NB4 (cell line): ENCODE measurements at regions not wholly inside any gene's neighbourhood (a gene's known extent, or its start where the extent isn't known, plus 50 kb on each side); places are given as distances from the start of the nearest gene placed in this dataset.
"Not testable (repeated sequence)": the region's sequence is repeated elsewhere in the genome, so short reads cannot be mapped to it uniquely, and the experiment has no call there.

Experiments
- DNase-seq: peaks from one replicate; pipeline ENCODE4 v3.0.0; 2010; ENCODE audit warnings: low read depth
- H3K4me3 ChIP-seq: one replicate; pipeline ENCODE4 v1.5.1; 2011; ENCODE audit warnings: mild to moderate bottlenecking, low read depth, low read length, moderate library complexity

- H3K4me3 ChIP-seq, DNase-seq: not testable (repeated sequence)
Observed at GRCh38 chr16:21366998-21367397, 88.9 kb upstream of the CRYM start.

- DNase-seq, H3K4me3 ChIP-seq: not testable (repeated sequence)
Observed at GRCh38 chr16:21365541-21365940, 87.5 kb upstream of the CRYM start.

- H3K4me3 ChIP-seq, result not testable (repeated sequence)
- peak; percentile 76 for DNase-seq
Observed at GRCh38 chr16:21363550-21364223, 85.6 kb upstream of the CRYM start.

GRCh38 chr16:21361612-21362227 lies 83.6 kb upstream of the CRYM start:
- DNase-seq, H3K4me3 ChIP-seq: not testable (repeated sequence)

GRCh38 chr16:21361045-21361444 lies 83.0 kb upstream of the CRYM start:
- H3K4me3 ChIP-seq, DNase-seq: not testable (repeated sequence)

GRCh38 chr16:21359513-21359912 lies 81.4 kb upstream of the CRYM start:
- not testable (repeated sequence) for H3K4me3 ChIP-seq, DNase-seq

- DNase-seq, result peak; percentile 18
- H3K4me3 ChIP-seq, result not testable (repeated sequence)
Observed at GRCh38 chr16:21358261-21358795, 80.2 kb upstream of the CRYM start.

- not testable (repeated sequence) for H3K4me3 ChIP-seq
- DNase-seq, result peak; percentile 47
Observed at GRCh38 chr16:21356308-21356707, 78.2 kb upstream of the CRYM start.

- DNase-seq, H3K4me3 ChIP-seq: not testable (repeated sequence)
Observed at GRCh38 chr16:21351433-21351832, 73.3 kb upstream of the CRYM start.

GRCh38 chr16:21350851-21351250 lies 72.8 kb upstream of the CRYM start:
- DNase-seq, H3K4me3 ChIP-seq: not testable (repeated sequence)

GRCh38 chr16:21349336-21349735 lies 71.2 kb upstream of the CRYM start:
- H3K4me3 ChIP-seq, DNase-seq: not testable (repeated sequence)

- not testable (repeated sequence) for H3K4me3 ChIP-seq, DNase-seq
Observed at GRCh38 chr16:21348815-21349214, 70.7 kb upstream of the CRYM start.

- not testable (repeated sequence) for H3K4me3 ChIP-seq, DNase-seq
Observed at GRCh38 chr16:21347538-21347937, 69.4 kb upstream of the CRYM start.

- H3K4me3 ChIP-seq, DNase-seq: not testable (repeated sequence)
Observed at GRCh38 chr16:21346756-21347491, 68.8 kb upstream of the CRYM start.

GRCh38 chr16:21344361-21344912 lies 66.3 kb upstream of the CRYM start:
- not testable (repeated sequence) for DNase-seq, H3K4me3 ChIP-seq
